Mammary epithelial cell (primary cell): ENCODE measurements at regions not wholly inside any gene's neighbourhood (a gene's known extent, or its start where the extent isn't known, plus 50 kb on each side); places are given as distances from the start of the nearest gene placed in this dataset.

Experiments
- CTCF ChIP-seq, 2 donors: IDR thresholded peaks in 1 of 2; conservative IDR thresholded peaks in 1 of 2; 2 replicates each; pipeline ENCODE4 v1.5.1; 2011 to 2012; ENCODE audit warnings: inconsistent platforms in 2 of 2, low read length in 2 of 2, mild to moderate bottlenecking in 2 of 2, control low read depth in 1 of 2, low read depth in 1 of 2; ENCODE audit not compliant: insufficient read depth in 1 of 2; ENCODE audit errors: extremely low read depth in 1 of 2
- EZH2 ChIP-seq: IDR thresholded peaks from 2 replicates; pipeline ENCODE4 v1.6.1; 2012; ENCODE audit warnings: low read length, inconsistent platforms, borderline replicate concordance

DNA sequence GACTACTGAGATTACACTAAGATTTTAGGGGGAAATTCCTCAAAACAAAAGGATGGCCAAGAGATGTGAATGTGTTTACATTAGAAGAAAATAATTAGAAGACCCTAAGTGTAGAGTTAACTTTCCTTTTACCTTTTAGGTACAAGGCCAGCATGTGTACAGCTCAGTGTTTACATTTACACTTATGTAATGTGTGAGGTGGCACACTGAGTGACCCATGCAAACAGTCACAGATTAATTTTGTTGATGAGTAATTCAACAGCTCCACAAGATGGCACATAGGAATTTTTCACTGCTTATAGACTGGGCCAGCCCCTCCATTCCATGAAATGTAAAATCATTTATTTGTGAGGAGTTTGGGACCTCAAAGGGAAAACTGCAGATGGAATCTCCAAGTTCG, 90.1 kb upstream of the SLC12A2 start:
- TF ChIP-seq CTCF (conservative IDR thresholded peaks at IDR 0.05 in 1 of 2, IDR thresholded peaks at IDR 0.05 in 1 of 2; ENCODE audit: extremely low read depth in 1 of 2, insufficient read depth in 1 of 2, low read depth in 1 of 2, low read length in 2 of 2) (no peak), EZH2 (no peak)
